Esophagus (tissue), 2 donors: ENCODE measurements at regions not wholly inside any gene's neighbourhood (a gene's known extent, or its start where the extent isn't known, plus 50 kb on each side); places are given as distances from the start of the nearest gene placed in this dataset.

Source experiments
- H3K27ac ChIP-seq, 2 donors: one replicate each; pipeline ENCODE4 v1.5.1; 2013; ENCODE audit warnings: low read depth in 2 of 2, mild to moderate bottlenecking in 2 of 2, inconsistent platforms in 1 of 2, low read length in 1 of 2, moderate library complexity in 1 of 2
- H3K27me3 ChIP-seq, 2 donors: one replicate each; pipeline ENCODE4 v1.6.1; 2013; ENCODE audit warnings: low read length in 2 of 2, control low read depth in 1 of 2, mild to moderate bottlenecking in 1 of 2; ENCODE audit not compliant: insufficient read depth in 2 of 2, control insufficient read depth in 1 of 2
- H3K36me3 ChIP-seq, 2 donors: one replicate each; pipeline ENCODE4 v1.6.1; 2013; ENCODE audit warnings: low read length in 1 of 2; ENCODE audit not compliant: control insufficient read depth in 2 of 2, insufficient read depth in 2 of 2
- H3K4me1 ChIP-seq, 2 donors: one replicate each; pipeline ENCODE4 v1.6.1; 2013; ENCODE audit warnings: low read length in 1 of 2; ENCODE audit not compliant: control insufficient read depth in 2 of 2, insufficient read depth in 2 of 2
- H3K4me3 ChIP-seq, 2 donors: one replicate each; pipeline ENCODE4 v1.5.1; 2013; ENCODE audit warnings: low read length in 2 of 2, mild to moderate bottlenecking in 2 of 2, low read depth in 1 of 2, moderate library complexity in 1 of 2
- H3K9me3 ChIP-seq, 2 donors: one replicate each; pipeline ENCODE4 v1.6.1; 2013; ENCODE audit warnings: mild to moderate bottlenecking in 2 of 2, low read depth in 1 of 2, low read length in 1 of 2, moderate library complexity in 1 of 2; ENCODE audit not compliant: control insufficient read depth in 2 of 2, insufficient read depth in 1 of 2
- WGBS, 2 donors: extraction: QIAGEN DNeasy Blood & Tissue Kit; methylation state at CpG; one replicate each; pipeline ENCODE4 v1.1.7; 2013; 5-methylcytosine and 5-hydroxymethylcytosine counted together
- donor health status: healthy with polysubstance abuse.
- donor health status: Bipolar disorder and iron deficiency.

GRCh38 chr12:18969512-18969911 lies 160.0 kb upstream of the PLEKHA5 start:
- Histone ChIP-seq H3K9me3 (no peaks in the 10 kb centered on the region), H3K4me3 (no peak overlapping the region), H3K4me1 (no peaks in the 10 kb centered on the region), H3K27ac (no peak overlapping the region), H3K36me3 (no peaks in the 10 kb centered on the region), H3K27me3 (no peaks in the 10 kb centered on the region)
- 83 to 91% methylated on average over 5 of the region's 5 CpGs for WGBS, 2 donors

GRCh38 chr12:18970603-18971002 lies 158.9 kb upstream of the PLEKHA5 start:
- Histone ChIP-seq H3K9me3 (no peaks in the 10 kb centered on the region), H3K27me3 (no peaks in the 10 kb centered on the region), H3K4me1 (no peaks in the 10 kb centered on the region), H3K36me3 (no peaks in the 10 kb centered on the region), H3K4me3 (no peak overlapping the region), H3K27ac (no peak overlapping the region)
- WGBS, 2 donors, result 90 to 93% methylated on average over 6 of the region's 6 CpGs

- Histone ChIP-seq H3K9me3 (no peaks in the 10 kb centered on the region), H3K36me3 (no peaks in the 10 kb centered on the region), H3K27me3 (no peaks in the 10 kb centered on the region), H3K4me3 (no peak overlapping the region), H3K27ac (no peak overlapping the region), H3K4me1 (no peaks in the 10 kb centered on the region)
- WGBS, 2 donors, result 94 to 95% methylated on average over 3 of the region's 3 CpGs
Observed at GRCh38 chr12:18971932-18972331, 157.6 kb upstream of the PLEKHA5 start.

GRCh38 chr12:18975933-18976332 lies 153.6 kb upstream of the PLEKHA5 start:
- H3K4me1 ChIP-seq, result no peaks in the 10 kb centered on the region
- 66 to 96% methylated on average over 3 of the region's 3 CpGs for WGBS, 2 donors
- H3K9me3 ChIP-seq, result no peaks in the 10 kb centered on the region
- no peaks in the 10 kb centered on the region for H3K27me3 ChIP-seq
- no peak overlapping the region for H3K27ac ChIP-seq
- H3K36me3 ChIP-seq, result no peaks in the 10 kb centered on the region
- no peak overlapping the region for H3K4me3 ChIP-seq

GRCh38 chr12:18979401-18980126 lies 150.0 kb upstream of the PLEKHA5 start:
- WGBS, 2 donors, result 87 to 89% methylated on average over 5 of the region's 5 CpGs
- no peak overlapping the region for H3K27ac ChIP-seq

GRCh38 chr12:18981732-18982131 lies 147.8 kb upstream of the PLEKHA5 start:
- no peaks in the 10 kb centered on the region for H3K36me3 ChIP-seq
- no peaks in the 10 kb centered on the region for H3K27me3 ChIP-seq
- no peaks in the 10 kb centered on the region for H3K4me1 ChIP-seq
- H3K4me3 ChIP-seq, result no peak overlapping the region
- H3K9me3 ChIP-seq, result no peaks in the 10 kb centered on the region
- H3K27ac ChIP-seq, result no peak overlapping the region

More at GRCh38 chr12:18979401-18980126, 150.0 kb upstream of the PLEKHA5 start:
- Histone ChIP-seq H3K4me1 (no peaks in the 10 kb centered on the region), H3K36me3 (no peaks in the 10 kb centered on the region), H3K27me3 (no peaks in the 10 kb centered on the region), H3K4me3 (no peak overlapping the region), H3K9me3 (no peaks in the 10 kb centered on the region)

GRCh38 chr12:18982226-18982949 lies 147.1 kb upstream of the PLEKHA5 start:
- no peaks in the 10 kb centered on the region for H3K4me1 ChIP-seq
- H3K4me3 ChIP-seq, result no peak overlapping the region
- no peaks in the 10 kb centered on the region for H3K27me3 ChIP-seq
- H3K36me3 ChIP-seq, result no peaks in the 10 kb centered on the region
- H3K27ac ChIP-seq, result no peak overlapping the region
- H3K9me3 ChIP-seq, result no peaks in the 10 kb centered on the region
- WGBS, 2 donors, result 85 to 88% methylated on average over 9 of the region's 9 CpGs

- no peaks in the 10 kb centered on the region for H3K4me1 ChIP-seq
- no peaks in the 10 kb centered on the region for H3K27me3 ChIP-seq
- no peak overlapping the region for H3K27ac ChIP-seq
- H3K9me3 ChIP-seq, result no peaks in the 10 kb centered on the region
- H3K36me3 ChIP-seq, result no peaks in the 10 kb centered on the region
- no peak overlapping the region for H3K4me3 ChIP-seq
- WGBS, 2 donors, result 86 to 87% methylated on average over 3 of the region's 3 CpGs
Observed at GRCh38 chr12:18983854-18984253, 145.7 kb upstream of the PLEKHA5 start.

GRCh38 chr12:18990856-18991255 lies 138.7 kb upstream of the PLEKHA5 start:
- Histone ChIP-seq H3K36me3 (no peaks in the 10 kb centered on the region), H3K9me3 (no peaks in the 10 kb centered on the region), H3K4me1 (no peaks in the 10 kb centered on the region), H3K27me3 (no peaks in the 10 kb centered on the region), H3K27ac (no peak overlapping the region), H3K4me3 (no peak overlapping the region)
- 70 to 78% methylated on average over 2 of the region's 2 CpGs for WGBS, 2 donors

GRCh38 chr12:18992336-18992735 lies 137.2 kb upstream of the PLEKHA5 start:
- H3K27ac ChIP-seq, result no peak overlapping the region
- whole genome bisulfite sequencing, 2 donors, result 45 to 60% methylated on average over 2 of the region's 2 CpGs
- H3K4me3 ChIP-seq, result no peak overlapping the region

More at GRCh38 chr12:18992336-18992735, 137.2 kb upstream of the PLEKHA5 start:
- no peaks in the 10 kb centered on the region for H3K36me3 ChIP-seq
- no peaks in the 10 kb centered on the region for H3K9me3 ChIP-seq
- H3K4me1 ChIP-seq, result no peaks in the 10 kb centered on the region
- H3K27me3 ChIP-seq, result no peaks in the 10 kb centered on the region
